ENCODE measurements at regions not wholly inside any gene's neighbourhood (a gene's known extent, or its start where the extent isn't known, plus 50 kb on each side); places are given as distances from the start of the nearest gene placed in this dataset.

GRCh38 chr1:163844459-163844858 is 522.7 kb downstream of the NUF2 start:
- TF ChIP-seq CTCF (IDR thresholded peaks at IDR 0.05) (no peak), POLR2A (IDR thresholded peaks at IDR 0.05) (no peak), EP300 (IDR thresholded peaks at IDR 0.05) (no peak)
